GM21360 (cell line): ENCODE measurements at regions not wholly inside any gene's neighbourhood (a gene's known extent, or its start where the extent isn't known, plus 50 kb on each side); places are given as distances from the start of the nearest gene placed in this dataset.
"Not testable (repeated sequence)": the region's sequence is repeated elsewhere in the genome, so short reads cannot be mapped to it uniquely, and the experiment has no call there.

Experiments used
- ATAC-seq: cut with Tn5 transposase; IDR thresholded peaks from one replicate; pipeline ENCODE4 v1.9.1; 2021; ENCODE audit warnings: mild to moderate bottlenecking, moderate library complexity; ENCODE audit not compliant: unreplicated experiment

GRCh38 chr6:146984251-146984924, 219.8 kb upstream of the STXBP5 start:
- ATAC-seq = no peak

- ATAC-seq = no peak
Observed at GRCh38 chr6:146985111-146985510, 219.1 kb upstream of the STXBP5 start.

GRCh38 chr6:146985966-146986365, 218.3 kb upstream of the STXBP5 start:
- ATAC-seq = no peak

- ATAC-seq = not testable (repeated sequence)
Observed at GRCh38 chr6:146987938-146988337, 216.3 kb upstream of the STXBP5 start.

- ATAC-seq = no peak
Observed at GRCh38 chr6:146989860-146990259, 214.4 kb upstream of the STXBP5 start.

- ATAC-seq = no peak
Observed at GRCh38 chr6:146990284-146990683, 213.9 kb upstream of the STXBP5 start.

DNA sequence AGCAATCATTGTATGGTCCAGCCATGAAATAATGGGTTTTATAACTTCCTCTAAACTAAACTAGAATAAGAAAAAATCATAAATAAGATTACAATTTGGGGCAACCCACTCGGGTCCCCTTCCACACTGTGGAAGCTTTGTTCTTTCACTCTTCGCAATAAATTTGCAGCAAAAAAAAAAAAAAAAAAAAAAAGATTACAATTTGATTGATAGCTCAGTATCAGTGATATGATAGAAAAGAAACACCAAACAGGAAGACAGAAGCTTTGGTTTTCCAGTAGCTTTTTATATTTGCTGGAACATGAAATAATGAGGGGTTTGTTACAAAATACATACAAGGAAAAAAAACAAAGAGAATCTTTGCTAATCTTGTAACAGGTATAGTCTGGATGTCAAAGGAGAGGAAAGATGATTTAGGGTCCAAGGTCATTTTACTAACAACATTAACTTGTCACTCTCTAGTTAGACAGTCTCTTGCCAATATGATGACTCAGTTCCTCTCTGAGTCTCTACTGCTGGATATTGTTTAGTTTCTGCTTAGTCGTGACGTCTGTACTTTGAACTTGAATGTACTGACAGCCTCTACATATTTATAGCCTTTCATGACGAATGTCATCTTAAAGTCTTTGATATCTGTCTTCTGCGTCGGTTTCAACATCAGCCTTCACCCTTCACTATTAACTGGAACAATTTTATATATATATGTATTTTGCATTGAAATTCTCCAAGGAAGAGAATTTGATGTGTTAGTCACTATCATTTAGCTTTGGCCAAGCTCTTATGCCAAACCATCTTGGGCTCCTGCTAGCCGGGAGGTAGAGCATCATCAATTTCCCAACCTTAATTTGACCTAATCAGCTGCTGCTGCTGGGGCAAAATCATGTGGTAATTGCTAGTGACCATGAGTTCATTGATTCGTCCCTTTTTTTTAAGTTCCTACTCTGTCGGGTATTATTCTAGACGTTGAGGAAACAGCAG, 213.1 kb upstream of the STXBP5 start:
- ATAC-seq = no peak

DNA sequence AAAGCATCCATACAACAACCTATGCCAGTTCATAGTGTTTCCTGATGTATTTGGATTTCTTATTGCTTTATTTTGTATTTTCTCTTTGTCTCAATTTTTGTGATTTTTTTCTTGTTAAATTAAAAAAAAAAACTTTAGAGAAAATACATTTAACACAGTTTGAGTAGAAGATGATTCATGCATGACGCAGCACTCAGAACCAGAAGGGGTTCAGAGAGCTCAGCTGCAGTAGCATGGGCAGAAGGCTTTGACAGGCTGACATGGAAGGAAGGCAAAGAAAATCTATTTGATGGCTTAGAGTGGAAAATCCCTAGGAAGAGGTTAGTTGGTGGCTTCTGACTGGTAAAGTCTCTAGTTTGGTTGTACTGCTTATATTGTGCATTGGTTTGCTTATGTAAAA, 207.2 kb upstream of the STXBP5 start:
- no peak for ATAC-seq

DNA sequence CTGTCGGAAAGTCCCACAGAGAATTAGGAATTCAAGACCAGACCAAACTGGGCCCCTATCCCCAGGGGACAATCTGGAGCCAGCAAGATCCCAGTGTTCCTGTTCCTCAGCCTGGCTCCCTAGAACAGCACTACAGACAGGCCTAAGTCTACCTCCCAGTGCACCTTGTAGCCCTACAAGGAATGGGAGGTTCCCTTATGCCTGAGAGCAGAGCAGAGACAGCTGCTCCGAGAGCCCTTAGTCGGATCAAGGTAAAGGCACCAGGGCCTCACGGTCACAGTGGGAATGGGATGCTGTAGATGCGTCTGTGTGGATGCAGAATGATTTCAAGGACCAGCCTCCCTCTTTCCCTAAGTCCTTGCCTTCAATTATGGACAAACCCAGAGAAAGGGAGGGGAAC, 204.5 kb upstream of the STXBP5 start:
- no peak for ATAC-seq

DNA sequence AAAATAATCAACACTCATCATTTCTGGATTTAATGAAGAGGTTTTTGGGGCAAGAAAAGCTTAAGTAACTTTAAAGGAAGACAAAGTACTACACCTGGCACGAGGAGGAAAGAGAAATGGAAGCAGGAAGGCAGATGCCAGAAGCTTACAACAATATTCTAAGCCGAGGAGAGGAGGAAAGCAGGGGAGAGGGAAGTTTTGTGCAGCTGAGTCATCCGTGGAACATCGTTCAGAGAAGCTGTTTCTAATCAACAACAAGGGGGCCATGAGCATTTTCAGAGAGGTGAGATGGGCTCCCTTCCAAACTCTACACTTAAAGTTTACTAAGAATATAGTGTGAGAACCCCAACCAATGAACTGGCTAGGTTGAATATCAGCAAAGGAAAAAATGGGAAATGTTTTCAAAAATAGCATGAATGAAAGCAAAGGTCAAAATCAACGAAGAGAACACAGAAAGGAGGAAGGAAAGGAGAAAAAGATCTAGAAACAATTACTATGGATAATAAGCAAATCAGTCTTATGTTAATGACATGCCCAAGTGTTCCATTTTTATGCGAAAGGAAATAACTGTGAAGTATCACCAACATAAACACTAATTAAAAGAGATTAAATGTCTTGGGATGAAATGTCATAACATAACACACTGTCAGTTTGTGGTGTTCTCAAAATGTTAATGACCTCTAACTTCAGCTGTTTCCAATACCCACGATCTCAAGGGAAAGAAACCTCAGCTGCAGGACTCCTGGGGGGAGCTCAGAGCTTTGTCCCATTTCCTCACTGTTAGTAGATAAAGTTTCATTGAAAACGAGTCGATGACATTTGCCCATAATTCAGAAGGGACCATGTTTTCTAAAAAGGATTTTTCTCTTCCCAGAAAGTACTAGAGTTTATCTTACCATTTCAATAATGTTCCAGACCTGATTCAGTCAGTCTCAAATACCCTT, 203.4 kb upstream of the STXBP5 start:
- ATAC-seq = no peak

DNA sequence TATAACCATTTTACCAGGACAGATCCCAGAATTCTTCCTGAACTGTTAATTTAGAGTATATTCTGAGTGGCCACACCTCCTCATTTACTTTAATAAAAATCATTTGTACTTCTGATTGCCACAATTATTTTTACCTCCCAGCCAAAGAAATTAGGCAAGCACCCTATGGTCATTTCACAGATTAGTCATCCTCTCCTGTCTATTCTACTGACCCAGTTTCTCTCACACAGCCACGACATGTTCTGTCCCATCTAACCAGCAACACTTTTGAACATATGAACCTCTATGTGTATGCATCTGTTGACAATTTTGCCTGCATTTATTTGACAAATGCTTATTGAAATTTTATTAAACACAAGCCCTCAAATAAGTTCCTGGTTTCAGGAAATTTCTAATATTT, 202.6 kb upstream of the STXBP5 start:
- no peak for ATAC-seq

- no peak for ATAC-seq
Observed at GRCh38 chr6:147003186-147003585, 201.0 kb upstream of the STXBP5 start.

GRCh38 chr6:147005499-147005898, 198.7 kb upstream of the STXBP5 start:
- ATAC-seq = no peak

DNA sequence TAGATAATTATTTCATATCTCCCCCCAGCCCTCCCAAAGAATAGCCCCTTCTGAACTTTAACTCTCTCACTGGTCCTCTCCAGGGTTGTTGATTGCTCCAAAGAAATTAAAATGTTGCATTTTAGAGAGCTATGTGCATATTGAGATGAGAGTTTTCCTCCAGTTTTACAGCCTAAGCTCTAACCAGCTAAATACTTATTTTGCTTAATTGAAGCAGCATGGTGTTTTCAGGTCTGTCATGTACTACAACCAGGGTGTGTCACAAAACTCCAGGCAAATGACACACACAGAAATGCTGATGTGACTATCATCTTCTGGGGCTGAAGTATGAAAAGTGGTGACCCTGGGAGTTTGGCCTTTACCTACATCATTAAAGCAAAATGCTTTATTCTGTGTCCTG, 196.8 kb upstream of the STXBP5 start:
- no peak for ATAC-seq

- no peak for ATAC-seq
Observed at GRCh38 chr6:147009358-147009757, 194.9 kb upstream of the STXBP5 start.

GRCh38 chr6:147015674-147016073, 188.5 kb upstream of the STXBP5 start:
- no peak for ATAC-seq

- no peak for ATAC-seq
Observed at GRCh38 chr6:147016440-147016839, 187.8 kb upstream of the STXBP5 start.

- ATAC-seq = no peak
Observed at GRCh38 chr6:147017153-147017552, 187.1 kb upstream of the STXBP5 start.

DNA sequence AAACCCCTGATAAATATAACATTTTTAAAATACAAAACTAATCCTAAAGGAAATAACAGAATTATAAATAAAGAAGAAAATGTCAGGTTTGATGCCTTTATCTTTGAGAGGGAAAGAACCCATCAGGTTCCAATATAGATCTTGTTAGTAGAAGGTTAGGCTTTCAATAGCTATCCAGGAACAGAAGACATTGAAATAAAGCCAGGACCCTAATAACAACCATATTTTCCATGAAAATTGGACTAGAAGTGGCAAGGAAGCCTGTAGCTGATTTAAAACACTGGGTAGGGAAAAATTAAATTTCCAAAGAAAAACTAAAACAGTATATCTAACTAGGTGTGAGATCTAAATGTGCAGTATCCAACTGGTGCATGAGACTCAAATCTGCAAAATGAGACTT, 185.2 kb upstream of the STXBP5 start:
- ATAC-seq = no peak

DNA sequence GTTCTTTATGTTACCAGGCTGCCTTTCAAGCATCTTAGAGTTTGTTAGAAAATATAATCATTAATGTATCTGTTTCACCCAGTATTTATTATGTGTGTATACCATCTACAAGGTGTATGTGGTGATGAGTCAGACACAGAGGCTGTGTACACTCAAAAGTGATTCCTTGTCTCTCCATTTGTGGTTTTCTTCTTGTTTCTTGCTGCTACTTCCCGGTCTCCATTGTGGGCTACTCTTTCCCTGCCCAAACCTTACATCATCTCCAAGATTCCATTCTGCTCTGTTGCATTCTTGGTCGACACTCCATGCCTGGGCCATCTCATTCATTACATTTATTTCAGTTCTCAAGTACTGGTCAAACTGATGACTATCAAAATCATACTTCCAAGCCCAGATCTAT, 182.2 kb upstream of the STXBP5 start:
- ATAC-seq = no peak

DNA sequence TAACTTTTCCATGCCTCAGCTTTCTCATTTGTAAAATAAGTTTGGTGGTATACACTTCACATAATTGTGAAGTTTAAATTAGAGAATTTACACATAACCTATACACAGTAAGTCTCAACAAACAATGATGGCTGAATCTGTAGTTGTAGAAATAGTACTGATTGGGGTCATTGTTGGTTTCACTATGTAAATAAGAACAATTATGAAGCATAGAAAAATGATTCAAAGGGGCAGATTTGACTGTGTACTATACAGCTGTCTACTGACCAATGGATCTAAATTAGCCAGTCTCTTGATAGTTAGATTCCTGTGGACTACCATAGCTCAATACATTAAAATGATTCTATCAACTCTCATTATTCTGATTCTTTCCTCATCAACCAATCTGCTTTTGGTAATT, 181.1 kb upstream of the STXBP5 start:
- ATAC-seq = no peak
